UCSD-AML1 (cell line): ENCODE measurements at regions not wholly inside any gene's neighbourhood (a gene's known extent, or its start where the extent isn't known, plus 50 kb on each side); places are given as distances from the start of the nearest gene placed in this dataset.
"Not testable (repeated sequence)": the region's sequence is repeated elsewhere in the genome, so short reads cannot be mapped to it uniquely, and the experiment has no call there.

Experiments used
- DNase-seq: peaks from one replicate; lab custom pipeline; 2025; ENCODE audit not compliant: unreplicated experiment; lab: John Stamatoyannopoulos, UW

GRCh38 chr3:147333098-147333497 lies 73.2 kb downstream of the ZIC4 start:
- no peak for DNase-seq

DNA sequence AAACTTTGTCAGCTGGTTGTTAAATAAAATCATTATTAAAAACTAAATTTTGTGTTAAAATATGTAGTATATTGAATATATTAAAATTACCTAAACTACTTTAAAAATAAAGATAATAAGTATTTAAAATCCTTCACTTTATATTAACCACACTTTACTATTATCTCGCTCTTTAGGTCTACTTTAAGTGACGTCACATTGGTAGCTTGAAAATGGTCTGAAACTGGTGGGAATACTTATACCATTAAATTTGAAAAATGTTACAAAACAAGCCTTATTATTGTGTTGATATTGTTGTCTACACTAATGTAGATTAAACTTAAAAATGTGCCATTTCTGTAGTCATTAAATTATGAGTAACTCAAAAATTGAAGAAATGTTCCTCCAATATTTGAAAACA lies 77.6 kb downstream of the ZIC4 start:
- DNase-seq: no peak

DNA sequence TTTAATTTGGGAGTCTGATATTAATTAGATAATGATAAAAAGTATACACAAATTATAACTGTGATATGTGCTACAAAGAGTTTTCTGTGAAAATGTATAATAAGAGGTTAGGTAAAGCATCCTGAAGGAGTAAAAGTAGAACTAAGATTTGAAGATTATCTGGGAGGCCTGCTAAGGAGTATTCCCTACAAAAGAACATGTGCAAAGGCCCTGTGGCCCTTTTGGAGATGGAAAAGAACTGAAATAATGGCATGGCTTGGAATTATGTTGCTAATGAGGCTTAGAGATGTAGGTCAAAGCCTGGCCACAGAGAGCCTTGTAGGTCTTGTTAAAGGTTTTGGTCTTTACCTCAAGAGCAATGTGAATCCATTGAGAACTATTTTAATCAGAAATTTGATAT lies 82.0 kb downstream of the ZIC4 start:
- DNase-seq: no peak

DNA sequence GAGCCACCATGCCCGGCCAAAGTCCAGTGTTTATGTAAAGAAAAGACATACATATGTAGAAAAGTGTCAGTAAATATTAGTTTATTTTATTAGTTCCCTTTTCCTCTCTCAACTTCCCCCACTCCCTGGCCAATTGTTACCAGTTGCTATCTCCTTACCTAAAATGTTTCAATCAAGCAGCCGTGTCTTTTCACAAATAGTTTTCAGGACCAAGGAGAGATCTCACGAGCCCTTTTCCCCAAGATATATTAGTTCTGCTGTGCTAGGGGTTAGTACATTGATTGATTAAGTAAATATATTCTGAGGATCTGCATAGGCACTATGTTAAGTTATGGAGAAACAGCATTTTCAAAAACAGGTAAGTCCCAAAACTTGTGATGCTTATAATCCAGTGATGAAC lies 87.4 kb downstream of the ZIC4 start:
- no peak for DNase-seq

GRCh38 chr3:147317080-147317479 lies 89.3 kb downstream of the ZIC4 start:
- not testable (repeated sequence) for DNase-seq

GRCh38 chr3:147313513-147313912 lies 92.8 kb downstream of the ZIC4 start:
- DNase-seq: no peak

DNA sequence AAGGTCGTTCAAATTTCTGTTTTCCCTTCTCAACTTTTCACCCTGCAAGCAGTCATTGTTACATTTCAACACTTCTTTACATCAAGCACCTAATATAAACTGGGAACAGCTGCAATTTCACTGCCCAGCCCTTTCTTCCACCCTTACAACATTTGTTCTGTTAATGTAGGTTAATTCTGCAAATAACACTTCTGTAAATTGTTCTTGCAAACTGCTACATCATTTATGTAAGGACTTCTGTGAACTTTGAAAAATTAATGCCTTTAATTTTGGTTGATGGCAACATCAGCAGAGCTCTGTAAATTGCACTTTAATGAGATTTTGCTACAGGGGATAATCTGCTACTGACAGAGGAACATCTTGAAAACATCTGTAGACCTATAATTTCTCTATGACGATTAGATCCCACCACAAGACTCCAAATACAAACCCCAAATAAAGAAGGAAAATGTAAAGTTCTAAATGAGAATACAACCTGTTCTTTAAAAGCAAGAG lies 93.5 kb downstream of the ZIC4 start:
- no peak for DNase-seq

DNA sequence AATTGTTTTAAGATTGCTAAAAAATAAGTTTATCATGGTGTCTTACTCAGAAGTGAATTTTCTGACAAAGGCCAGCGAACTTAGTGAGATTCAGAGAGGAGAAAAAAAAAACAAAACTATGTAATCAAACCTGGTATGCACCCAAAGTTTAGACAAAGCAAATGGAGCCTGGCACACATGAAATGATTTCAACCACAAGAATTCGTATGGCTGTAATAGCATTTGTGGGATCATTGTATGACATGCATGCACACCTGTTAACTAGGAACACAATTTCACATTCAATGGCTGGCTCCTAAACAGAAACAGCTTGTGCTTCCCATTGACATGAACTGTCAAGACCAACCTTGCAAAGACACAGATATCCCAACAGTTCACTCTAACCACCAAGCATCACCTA lies 94.6 kb downstream of the ZIC4 start:
- DNase-seq: no peak

DNA sequence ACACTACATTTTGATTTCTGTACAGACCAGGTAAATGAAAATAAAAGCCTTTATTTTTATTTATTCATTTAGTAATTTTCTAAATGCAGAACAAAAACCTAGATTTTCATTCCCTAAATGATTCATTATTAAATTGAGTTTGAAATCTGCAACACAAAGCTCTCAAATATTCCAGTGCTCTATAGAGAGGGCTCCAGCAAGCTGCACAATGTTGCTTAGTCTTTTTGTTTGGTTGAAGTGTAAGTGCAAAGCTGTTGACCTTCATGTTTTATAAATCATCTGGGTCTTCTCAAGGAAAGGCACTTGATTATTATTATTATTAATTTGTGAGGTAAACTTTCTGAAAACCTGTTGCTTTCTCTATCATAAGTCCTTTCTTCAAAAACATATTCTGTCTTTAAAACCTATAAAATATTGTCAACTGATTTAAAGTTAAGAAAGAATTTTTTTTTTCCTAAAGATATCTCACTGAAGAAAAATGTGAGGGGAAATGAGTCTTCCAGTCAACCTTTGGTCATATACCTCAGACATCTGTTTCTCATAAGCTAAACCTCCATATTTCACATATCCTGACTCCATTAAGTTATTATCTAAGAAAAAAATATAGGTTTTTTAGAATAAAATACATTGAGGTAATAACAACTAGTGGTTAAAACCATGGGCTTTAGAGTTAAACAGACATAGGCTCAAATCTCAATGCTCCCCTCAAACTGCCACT lies 100.7 kb downstream of the ZIC4 start:
- no peak for DNase-seq

DNA sequence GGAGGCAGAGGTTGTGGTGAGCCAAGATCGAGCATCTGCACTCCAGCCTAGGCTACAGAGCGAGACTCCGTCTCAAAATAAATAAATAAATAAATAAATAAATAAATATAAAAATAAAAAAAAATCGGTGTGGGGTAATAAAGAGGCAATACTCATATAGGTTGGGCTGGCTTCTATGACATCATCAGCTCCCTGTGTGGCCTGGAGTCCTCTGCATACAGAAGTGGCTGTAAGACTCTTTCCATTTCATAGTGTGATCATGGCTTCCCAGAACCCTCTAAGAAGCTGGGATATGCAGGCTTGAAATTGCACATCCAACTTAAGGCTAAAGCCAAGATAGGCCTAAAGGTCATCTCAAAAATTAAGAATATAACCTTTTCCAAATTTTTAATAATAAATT lies 101.6 kb downstream of the ZIC4 start:
- DNase-seq: no peak

GRCh38 chr3:147301781-147302180 lies 104.6 kb downstream of the ZIC4 start:
- no peak for DNase-seq

DNA sequence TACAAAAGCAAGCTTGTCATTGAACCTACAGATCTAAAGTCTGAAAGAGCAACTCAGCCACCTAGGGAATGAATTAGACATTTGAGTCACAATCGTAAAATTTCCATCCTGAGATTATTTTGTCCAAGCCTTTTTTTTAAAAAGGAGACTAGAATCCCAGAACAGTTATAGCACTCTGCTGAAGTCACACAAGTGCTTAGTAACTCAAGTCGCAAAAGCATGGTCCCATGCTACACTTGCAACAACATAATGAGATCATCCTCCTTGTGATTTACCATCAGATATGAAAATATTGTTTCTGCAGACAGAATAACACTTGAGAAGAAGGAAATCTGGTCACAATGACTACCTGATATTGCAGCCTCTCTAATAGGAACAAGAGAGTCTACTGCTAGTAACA lies 106.7 kb downstream of the ZIC4 start:
- no peak for DNase-seq

- DNase-seq: no peak
These were observed 107.8 kb downstream of the ZIC4 start for GRCh38 chr3:147298511-147298982.

GRCh38 chr3:147297761-147298350 lies 108.5 kb downstream of the ZIC4 start:
- DNase-seq: no peak

GRCh38 chr3:147287370-147287769 lies 119.0 kb downstream of the ZIC4 start:
- not testable (repeated sequence) for DNase-seq

DNA sequence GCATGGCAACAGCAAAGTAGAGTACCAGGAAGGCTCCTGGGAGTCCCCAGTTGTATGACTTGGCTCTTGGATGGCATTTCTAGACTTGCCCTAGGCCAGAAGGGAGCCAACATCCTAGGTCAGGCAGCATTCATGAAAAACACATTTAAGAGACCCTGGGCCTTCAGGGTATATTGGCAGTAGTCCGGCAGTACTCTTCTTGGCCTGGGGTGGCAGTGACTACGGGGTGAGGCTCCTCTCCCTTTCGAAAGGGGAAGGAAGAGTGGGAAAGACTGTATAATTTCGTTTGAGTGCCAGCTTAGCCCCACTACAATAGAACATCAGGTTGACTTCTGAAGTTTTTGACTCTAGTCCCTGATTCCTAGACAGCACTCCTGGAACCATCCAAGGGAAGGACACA lies 136.4 kb downstream of the ZIC4 start:
- DNase-seq: no peak

DNA sequence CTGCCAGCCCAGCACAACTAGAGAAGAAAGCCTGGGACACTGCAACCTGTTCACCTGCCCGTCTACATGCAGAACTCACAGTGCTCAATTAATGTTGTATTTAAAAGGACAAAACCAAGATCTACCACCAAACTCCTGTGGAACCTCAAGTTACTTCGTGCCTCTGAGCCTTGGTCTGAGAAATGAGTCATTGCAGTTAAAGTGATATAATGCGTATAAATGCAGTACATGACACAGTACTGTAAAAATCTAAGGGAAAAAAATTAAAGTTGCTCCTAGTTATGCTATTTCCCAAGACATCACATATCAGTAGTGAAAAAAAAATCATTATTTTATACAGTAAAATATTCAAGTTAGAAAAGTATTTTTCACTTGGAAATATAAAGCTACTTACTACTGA lies 138.9 kb downstream of the ZIC4 start:
- DNase-seq: no peak

GRCh38 chr3:147257944-147258343 lies 148.4 kb downstream of the ZIC4 start:
- DNase-seq: no peak

DNA sequence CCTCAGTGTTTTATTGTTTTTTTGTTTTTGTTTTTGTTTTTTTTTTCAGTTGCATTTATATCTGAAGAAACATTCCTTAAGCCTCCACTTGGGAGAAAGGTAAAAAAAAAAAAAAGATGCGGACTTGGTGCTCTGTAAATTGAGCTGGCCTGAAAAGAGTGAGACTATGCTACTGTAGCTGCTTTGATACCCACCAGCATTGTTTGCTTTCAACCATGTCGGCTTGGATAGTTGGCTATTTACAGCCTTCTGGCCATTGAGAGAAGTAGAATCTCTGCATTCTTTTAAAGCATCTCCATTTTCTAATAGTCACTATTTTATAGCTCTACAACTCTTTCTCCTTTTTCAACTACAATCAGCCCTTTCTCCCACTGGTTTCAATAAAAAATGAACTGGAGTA lies 149.6 kb downstream of the ZIC4 start:
- DNase-seq: no peak

DNA sequence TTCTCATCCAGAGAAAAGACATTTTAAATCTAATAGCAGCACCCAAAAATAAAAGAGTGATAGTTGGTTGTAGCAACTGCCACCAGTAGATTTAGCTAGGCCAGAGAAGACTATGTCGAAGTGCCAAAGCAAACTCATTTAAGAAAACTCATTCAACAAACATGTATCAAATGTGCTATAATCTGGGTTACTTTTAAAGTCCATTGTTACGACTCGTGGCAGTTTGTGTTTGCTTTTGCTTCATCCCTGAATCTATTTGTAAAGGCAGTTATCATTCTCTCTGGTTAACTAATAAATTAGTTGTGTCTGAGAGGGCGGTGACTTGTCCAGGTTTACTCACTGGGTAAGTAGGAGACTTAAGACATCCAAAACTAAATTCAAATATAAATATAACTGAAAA lies 159.4 kb downstream of the ZIC4 start:
- DNase-seq: no peak

DNA sequence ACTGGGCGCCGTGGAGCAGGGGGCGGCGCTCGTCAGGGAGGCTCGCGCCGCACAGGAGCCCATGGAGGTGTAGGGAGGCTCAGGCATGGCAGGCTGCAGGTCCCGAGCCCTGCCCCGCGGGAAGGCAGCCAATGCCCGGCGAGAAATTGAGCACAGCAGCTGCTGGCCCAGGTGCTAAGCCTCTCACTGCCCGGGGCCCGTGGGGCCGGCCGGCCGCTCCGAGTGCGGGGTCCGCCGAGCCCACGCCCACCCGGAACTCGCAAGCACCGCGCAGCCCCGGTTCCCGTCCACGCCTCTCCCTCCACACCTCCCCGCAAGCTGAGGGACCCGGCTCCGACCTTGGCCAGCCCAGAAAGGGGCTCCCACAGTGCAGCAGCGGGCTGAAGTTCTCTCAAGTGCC lies 160.7 kb downstream of the ZIC4 start:
- not testable (repeated sequence) for DNase-seq

- DNase-seq: not testable (repeated sequence)
These were observed 161.3 kb downstream of the ZIC4 start for GRCh38 chr3:147245022-147245421.

- no peak for DNase-seq
These were observed 161.9 kb downstream of the ZIC4 start for GRCh38 chr3:147244397-147244796.
